OCI-LY1 (cell line): ENCODE measurements at regions not wholly inside any gene's neighbourhood (a gene's known extent, or its start where the extent isn't known, plus 50 kb on each side); places are given as distances from the start of the nearest gene placed in this dataset.

Source experiments
- EZH2 ChIP-seq: fragments of 200-600 bp; sonication (generic), shearing (Covaris generic); IDR thresholded peaks from 2 replicates; pipeline ENCODE4 v1.8.0; 2017; ENCODE audit warnings: borderline replicate concordance, mixed run types, mild to moderate bottlenecking, antibody characterized with exemption, low read length, moderate library complexity, mixed read lengths
- TF ChIP-seq, protein P1 (sequence below): fragments of 200-600 bp; sonication (generic), shearing (Covaris generic); IDR thresholded peaks from 2 replicates; pipeline ENCODE4 v1.5.1; 2017; ENCODE audit warnings: mild to moderate bottlenecking, antibody characterized with exemption, low read length, moderate library complexity, mixed read lengths

DNA sequence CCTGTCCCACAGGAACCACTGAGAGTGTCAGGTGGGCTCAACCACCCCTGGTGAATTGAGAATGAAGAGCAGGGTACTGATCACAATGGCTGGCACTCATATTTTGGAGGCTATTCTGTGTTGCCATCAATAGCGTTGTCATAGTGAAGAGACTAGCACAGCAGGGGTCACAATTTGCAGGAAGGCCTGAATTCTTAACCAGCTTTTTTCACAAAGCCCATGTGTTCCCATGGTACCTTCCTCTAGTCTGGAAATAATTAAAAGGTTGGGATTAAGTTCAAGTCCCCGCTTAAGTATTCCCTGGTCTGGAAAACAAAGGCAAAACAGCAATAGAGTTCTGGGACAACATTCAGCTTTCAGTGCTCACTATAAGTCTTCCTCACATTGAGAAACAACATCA lies 1051.7 kb downstream of the C4orf33 start:
- TF ChIP-seq, protein P1, sequence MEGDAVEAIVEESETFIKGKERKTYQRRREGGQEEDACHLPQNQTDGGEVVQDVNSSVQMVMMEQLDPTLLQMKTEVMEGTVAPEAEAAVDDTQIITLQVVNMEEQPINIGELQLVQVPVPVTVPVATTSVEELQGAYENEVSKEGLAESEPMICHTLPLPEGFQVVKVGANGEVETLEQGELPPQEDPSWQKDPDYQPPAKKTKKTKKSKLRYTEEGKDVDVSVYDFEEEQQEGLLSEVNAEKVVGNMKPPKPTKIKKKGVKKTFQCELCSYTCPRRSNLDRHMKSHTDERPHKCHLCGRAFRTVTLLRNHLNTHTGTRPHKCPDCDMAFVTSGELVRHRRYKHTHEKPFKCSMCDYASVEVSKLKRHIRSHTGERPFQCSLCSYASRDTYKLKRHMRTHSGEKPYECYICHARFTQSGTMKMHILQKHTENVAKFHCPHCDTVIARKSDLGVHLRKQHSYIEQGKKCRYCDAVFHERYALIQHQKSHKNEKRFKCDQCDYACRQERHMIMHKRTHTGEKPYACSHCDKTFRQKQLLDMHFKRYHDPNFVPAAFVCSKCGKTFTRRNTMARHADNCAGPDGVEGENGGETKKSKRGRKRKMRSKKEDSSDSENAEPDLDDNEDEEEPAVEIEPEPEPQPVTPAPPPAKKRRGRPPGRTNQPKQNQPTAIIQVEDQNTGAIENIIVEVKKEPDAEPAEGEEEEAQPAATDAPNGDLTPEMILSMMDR, result no peak
- TF ChIP-seq EZH2, result no peak
